ENCODE measurements at regions not wholly inside any gene's neighbourhood (a gene's known extent, or its start where the extent isn't known, plus 50 kb on each side); places are given as distances from the start of the nearest gene placed in this dataset.

DNA sequence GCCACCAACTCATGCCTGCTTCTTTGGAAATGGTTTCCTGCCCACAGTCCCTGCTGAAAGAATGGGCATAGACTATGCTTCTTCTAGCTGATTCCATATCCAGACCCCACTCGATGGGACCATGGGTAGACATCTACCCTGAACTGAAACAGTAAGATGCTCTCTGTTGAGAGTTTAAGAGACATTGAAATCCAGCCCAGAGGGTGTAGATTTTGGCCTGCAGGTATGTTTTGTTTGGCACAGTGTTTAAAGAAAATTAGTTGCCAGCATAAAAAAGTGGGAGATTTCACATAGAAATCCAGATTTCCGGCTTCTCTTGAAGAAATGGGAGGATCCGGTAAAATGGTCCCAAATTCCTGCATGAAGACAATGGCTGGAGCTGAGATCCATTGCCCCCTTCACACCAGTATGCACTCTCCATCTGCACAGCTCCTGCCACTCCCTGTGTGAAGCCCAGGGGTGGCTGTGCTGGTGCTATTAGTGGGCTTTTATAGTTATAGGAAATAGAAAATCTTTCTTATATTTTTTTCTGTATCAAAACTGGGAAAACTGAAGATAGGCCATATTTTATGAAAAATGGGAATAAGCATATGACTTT, 218.1 kb downstream of the PTEN start:
- Histone ChIP-seq H3K79me2 (ENCODE audit: control insufficient read depth, insufficient read depth, low read length) (no peaks in the 10 kb centered on the region), H3K9me1 (ENCODE audit: control insufficient read depth, extremely low read depth, insufficient read depth, low read length) (no peaks in the 10 kb centered on the region), H3K4me3 (ENCODE audit: control insufficient read depth in 2 of 3, extremely low read depth in 1 of 3, insufficient read depth in 2 of 3, low read depth in 1 of 3, low read length in 3 of 3) (no peak overlapping the region), H3K4me1 (ENCODE audit: control insufficient read depth, extremely low read depth, insufficient read depth, low read length) (peaks cover 10% of the 10 kb centered on the region), H3K9ac (ENCODE audit: control insufficient read depth, extremely low read depth, insufficient read depth, low read length) (no peak overlapping the region), H3K9me3 (ENCODE audit: control insufficient read depth, low read depth, low read length) (no peaks in the 10 kb centered on the region), H4K20me1 (ENCODE audit: control insufficient read depth, extremely low read depth, insufficient read depth, low read length) (no peaks in the 10 kb centered on the region), H2AFZ (ENCODE audit: control insufficient read depth, low read length) (no peak overlapping the region), H3K4me2 (ENCODE audit: control insufficient read depth, extremely low read depth, insufficient read depth, low read depth, low read length) (no peak overlapping the region), H3K27ac (ENCODE audit: control insufficient read depth, insufficient read depth, low read length) (no peak overlapping the region), H3K36me3 (ENCODE audit: control insufficient read depth in 2 of 2, extremely low read depth in 1 of 2, insufficient read depth in 2 of 2, low read length in 2 of 2) (no peaks in the 10 kb centered on the region), H3K27me3 (ENCODE audit: control insufficient read depth, extremely low read depth, insufficient read depth, low read length) (no peaks in the 10 kb centered on the region)
- TF ChIP-seq, protein P1, sequence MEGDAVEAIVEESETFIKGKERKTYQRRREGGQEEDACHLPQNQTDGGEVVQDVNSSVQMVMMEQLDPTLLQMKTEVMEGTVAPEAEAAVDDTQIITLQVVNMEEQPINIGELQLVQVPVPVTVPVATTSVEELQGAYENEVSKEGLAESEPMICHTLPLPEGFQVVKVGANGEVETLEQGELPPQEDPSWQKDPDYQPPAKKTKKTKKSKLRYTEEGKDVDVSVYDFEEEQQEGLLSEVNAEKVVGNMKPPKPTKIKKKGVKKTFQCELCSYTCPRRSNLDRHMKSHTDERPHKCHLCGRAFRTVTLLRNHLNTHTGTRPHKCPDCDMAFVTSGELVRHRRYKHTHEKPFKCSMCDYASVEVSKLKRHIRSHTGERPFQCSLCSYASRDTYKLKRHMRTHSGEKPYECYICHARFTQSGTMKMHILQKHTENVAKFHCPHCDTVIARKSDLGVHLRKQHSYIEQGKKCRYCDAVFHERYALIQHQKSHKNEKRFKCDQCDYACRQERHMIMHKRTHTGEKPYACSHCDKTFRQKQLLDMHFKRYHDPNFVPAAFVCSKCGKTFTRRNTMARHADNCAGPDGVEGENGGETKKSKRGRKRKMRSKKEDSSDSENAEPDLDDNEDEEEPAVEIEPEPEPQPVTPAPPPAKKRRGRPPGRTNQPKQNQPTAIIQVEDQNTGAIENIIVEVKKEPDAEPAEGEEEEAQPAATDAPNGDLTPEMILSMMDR (optimal IDR thresholded peaks at IDR 0.05 in 1 of 3, IDR thresholded peaks at IDR 0.05 in 1 of 3, conservative IDR thresholded peaks at IDR 0.05 in 1 of 3; ENCODE audit: extremely low read depth in 1 of 3, insufficient read depth in 2 of 3, low read length in 3 of 3): no peak
- TF ChIP-seq EZH2 (IDR thresholded peaks at IDR 0.05; ENCODE audit: low read length): no peak
- FAIRE-seq (no peak), DNase-seq (ENCODE audit: low read depth, low spot score) (no peak)
- dilution Hi-C loops (cut with MboI; ENCODE audit: extremely low pct_ligation_motif_present, low sequenced_read_pairs): no loop called here

DNA sequence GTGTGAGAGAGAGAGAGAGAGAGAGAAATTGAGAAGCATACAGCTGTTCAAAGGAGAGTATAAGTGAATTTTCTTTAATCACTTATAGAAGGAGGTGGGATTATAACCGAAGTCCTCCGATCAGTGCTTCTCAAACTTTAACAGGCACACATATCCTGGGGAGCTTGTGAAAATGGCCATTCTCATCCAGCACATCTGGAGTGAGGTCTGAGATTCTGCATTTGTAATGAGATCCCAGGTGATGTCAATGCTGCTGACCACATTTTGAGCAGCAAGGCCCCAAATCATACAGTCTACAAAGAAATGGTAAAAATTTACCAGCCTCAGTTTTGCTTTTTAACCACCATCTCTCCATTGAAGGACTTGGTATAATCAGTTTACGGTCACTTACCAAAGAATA, 219.0 kb downstream of the PTEN start:
- Histone ChIP-seq H2AFZ (ENCODE audit: control insufficient read depth, low read length) (no peak overlapping the region), H3K36me3 (ENCODE audit: control insufficient read depth in 2 of 2, extremely low read depth in 1 of 2, insufficient read depth in 2 of 2, low read length in 2 of 2) (no peaks in the 10 kb centered on the region), H3K9me1 (ENCODE audit: control insufficient read depth, extremely low read depth, insufficient read depth, low read length) (no peaks in the 10 kb centered on the region), H3K27ac (ENCODE audit: control insufficient read depth, insufficient read depth, low read length) (no peak overlapping the region), H3K4me2 (ENCODE audit: control insufficient read depth, extremely low read depth, insufficient read depth, low read depth, low read length) (no peak overlapping the region), H3K9me3 (ENCODE audit: control insufficient read depth, low read depth, low read length) (no peaks in the 10 kb centered on the region), H3K4me1 (ENCODE audit: control insufficient read depth, extremely low read depth, insufficient read depth, low read length) (peaks cover 11% of the 10 kb centered on the region), H3K9ac (ENCODE audit: control insufficient read depth, extremely low read depth, insufficient read depth, low read length) (no peak overlapping the region), H4K20me1 (ENCODE audit: control insufficient read depth, extremely low read depth, insufficient read depth, low read length) (no peaks in the 10 kb centered on the region), H3K27me3 (ENCODE audit: control insufficient read depth, extremely low read depth, insufficient read depth, low read length) (no peaks in the 10 kb centered on the region), H3K4me3 (ENCODE audit: control insufficient read depth in 2 of 3, extremely low read depth in 1 of 3, insufficient read depth in 2 of 3, low read depth in 1 of 3, low read length in 3 of 3) (no peak overlapping the region), H3K79me2 (ENCODE audit: control insufficient read depth, insufficient read depth, low read length) (no peaks in the 10 kb centered on the region)
- FAIRE-seq (no peak), DNase-seq (ENCODE audit: low read depth, low spot score) (no peak)
- TF ChIP-seq EZH2 (IDR thresholded peaks at IDR 0.05; ENCODE audit: low read length): no peak
- TF ChIP-seq, protein P1 (optimal IDR thresholded peaks at IDR 0.05 in 1 of 3, IDR thresholded peaks at IDR 0.05 in 1 of 3, conservative IDR thresholded peaks at IDR 0.05 in 1 of 3; ENCODE audit: extremely low read depth in 1 of 3, insufficient read depth in 2 of 3, low read length in 3 of 3): no peak
- dilution Hi-C loops (cut with MboI; ENCODE audit: extremely low pct_ligation_motif_present, low sequenced_read_pairs): no loop called here
